ENCODE measurements at regions not wholly inside any gene's neighbourhood (a gene's known extent, or its start where the extent isn't known, plus 50 kb on each side); places are given as distances from the start of the nearest gene placed in this dataset.

GRCh38 chr2:9137379-9138150 lies 69.0 kb upstream of the ASAP2 start (continued):
- TF ChIP-seq ZNF609 (CRISPR knock-in tag; IDR thresholded peaks at IDR 0.05; ENCODE audit: borderline replicate concordance): peak; percentile 60; the same call in 1 of the 2 replicates
- 0 out of 2 replicates have a peak, but pooled peaks have one; percentile 26 for TF ChIP-seq TRIM24 (CRISPR knock-in tag; IDR thresholded peaks at IDR 0.05)
- TF ChIP-seq REST (IDR thresholded peaks at IDR 0.05; ENCODE audit: borderline replicate concordance in 1 of 2, low read depth in 1 of 2, low read length in 2 of 2): 0 out of 4 replicates have a peak, but pooled peaks of 1 of the 2 experiments have one; percentile 11
- 0 out of 2 replicates have a peak, but pooled peaks have one; percentile 29 for TF ChIP-seq IRF2 (CRISPR knock-in tag; IDR thresholded peaks at IDR 0.05)
- TF ChIP-seq ZNF839 (CRISPR knock-in tag; IDR thresholded peaks at IDR 0.05; ENCODE audit: borderline replicate concordance): peak; percentile 48; the same call in 1 of the 2 replicates
- TF ChIP-seq ZMYM4 (CRISPR knock-in tag; IDR thresholded peaks at IDR 0.05): 0 out of 2 replicates have a peak, but pooled peaks have one; percentile 20
- 0 out of 2 replicates have a peak, but pooled peaks have one; percentile 1 for TF ChIP-seq HDAC1 (CRISPR knock-in tag; IDR thresholded peaks at IDR 0.05)
- TF ChIP-seq SOX13 (IDR thresholded peaks at IDR 0.05): no peak
- peak in 1 of 2 experiments; percentile 12; a peak in 2 of 4 replicates for TF ChIP-seq SOX13 (CRISPR knock-in tag; conservative IDR thresholded peaks at IDR 0.05 in 1 of 2, IDR thresholded peaks at IDR 0.05 in 1 of 2)
- TF ChIP-seq FOSL2 (CRISPR knock-in tag; IDR thresholded peaks at IDR 0.05): peak; percentile 47; the same call in 1 of the 2 replicates
- TF ChIP-seq CCDC6 (CRISPR knock-in tag; IDR thresholded peaks at IDR 0.05): no peak
- TF ChIP-seq ZNF878 (CRISPR knock-in tag; IDR thresholded peaks at IDR 0.05): no peak
- TF ChIP-seq TOPORS (CRISPR knock-in tag; IDR thresholded peaks at IDR 0.05): no peak

Data from HepG2 (cell line).